ENCODE measurements at regions not wholly inside any gene's neighbourhood (a gene's known extent, or its start where the extent isn't known, plus 50 kb on each side); places are given as distances from the start of the nearest gene placed in this dataset.

GRCh38 chr3:168671091-168671490, 575.4 kb upstream of the GOLIM4 start:
- TF ChIP-seq, protein P1, sequence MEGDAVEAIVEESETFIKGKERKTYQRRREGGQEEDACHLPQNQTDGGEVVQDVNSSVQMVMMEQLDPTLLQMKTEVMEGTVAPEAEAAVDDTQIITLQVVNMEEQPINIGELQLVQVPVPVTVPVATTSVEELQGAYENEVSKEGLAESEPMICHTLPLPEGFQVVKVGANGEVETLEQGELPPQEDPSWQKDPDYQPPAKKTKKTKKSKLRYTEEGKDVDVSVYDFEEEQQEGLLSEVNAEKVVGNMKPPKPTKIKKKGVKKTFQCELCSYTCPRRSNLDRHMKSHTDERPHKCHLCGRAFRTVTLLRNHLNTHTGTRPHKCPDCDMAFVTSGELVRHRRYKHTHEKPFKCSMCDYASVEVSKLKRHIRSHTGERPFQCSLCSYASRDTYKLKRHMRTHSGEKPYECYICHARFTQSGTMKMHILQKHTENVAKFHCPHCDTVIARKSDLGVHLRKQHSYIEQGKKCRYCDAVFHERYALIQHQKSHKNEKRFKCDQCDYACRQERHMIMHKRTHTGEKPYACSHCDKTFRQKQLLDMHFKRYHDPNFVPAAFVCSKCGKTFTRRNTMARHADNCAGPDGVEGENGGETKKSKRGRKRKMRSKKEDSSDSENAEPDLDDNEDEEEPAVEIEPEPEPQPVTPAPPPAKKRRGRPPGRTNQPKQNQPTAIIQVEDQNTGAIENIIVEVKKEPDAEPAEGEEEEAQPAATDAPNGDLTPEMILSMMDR (IDR thresholded peaks at IDR 0.05; ENCODE audit: low read length): no peak
- TF ChIP-seq EZH2phosphoT487 (IDR thresholded peaks at IDR 0.05; ENCODE audit: low read length): no peak

Measured in MM.1S (cell line).